ENCODE measurements at regions not wholly inside any gene's neighbourhood (a gene's known extent, or its start where the extent isn't known, plus 50 kb on each side); places are given as distances from the start of the nearest gene placed in this dataset.
"Not testable (repeated sequence)": the region's sequence is repeated elsewhere in the genome, so short reads cannot be mapped to it uniquely, and the experiment has no call there.

DNA sequence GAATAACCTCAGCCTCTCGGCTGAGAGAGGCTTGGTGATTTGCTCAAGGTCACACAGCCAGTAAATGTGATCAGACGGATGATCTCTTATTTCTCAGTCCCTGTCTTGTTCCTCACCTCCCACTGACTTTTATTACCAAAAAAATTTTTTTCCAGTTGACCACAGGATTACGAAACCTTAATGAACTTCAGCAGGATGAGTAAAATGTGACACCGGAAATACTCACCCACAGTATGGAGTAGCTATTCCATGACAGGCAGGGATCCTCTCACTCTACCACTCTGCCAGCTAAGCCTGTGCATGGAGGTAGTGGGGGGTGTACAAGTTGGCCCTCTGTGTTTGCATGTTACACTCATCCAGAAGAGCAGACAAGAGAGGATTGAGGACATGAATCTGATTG is 916.4 kb downstream of the UQCRFS1 start:
- Histone ChIP-seq H3K36me3 (ENCODE audit: insufficient read depth, low read length) (no peaks in the 10 kb centered on the region), H3K27me3 (ENCODE audit: insufficient read depth, low read length) (no peaks in the 10 kb centered on the region), H3K9me3 (ENCODE audit: low read depth, low read length) (no peaks in the 10 kb centered on the region), H3K79me2 (ENCODE audit: insufficient read depth, low read length) (no peaks in the 10 kb centered on the region), H3K27ac (ENCODE audit: low read depth, low read length) (no peak overlapping the region), H4K20me1 (ENCODE audit: insufficient read depth, low read length) (no peaks in the 10 kb centered on the region), H3K4me3 (ENCODE audit: insufficient read depth, low read length) (no peak overlapping the region), H3K4me2 (ENCODE audit: insufficient read depth, low read length) (no peak overlapping the region), H2AFZ (ENCODE audit: low read length) (no peak overlapping the region), H3K4me1 (ENCODE audit: insufficient read depth, low read length) (no peaks in the 10 kb centered on the region)
- no peak for DNase-seq (ENCODE audit: insufficient read length, low spot score, missing footprints)
- no peak for TF ChIP-seq CTCF (IDR thresholded peaks at IDR 0.05; ENCODE audit: extremely low read depth, low read depth, low read length)

DNA sequence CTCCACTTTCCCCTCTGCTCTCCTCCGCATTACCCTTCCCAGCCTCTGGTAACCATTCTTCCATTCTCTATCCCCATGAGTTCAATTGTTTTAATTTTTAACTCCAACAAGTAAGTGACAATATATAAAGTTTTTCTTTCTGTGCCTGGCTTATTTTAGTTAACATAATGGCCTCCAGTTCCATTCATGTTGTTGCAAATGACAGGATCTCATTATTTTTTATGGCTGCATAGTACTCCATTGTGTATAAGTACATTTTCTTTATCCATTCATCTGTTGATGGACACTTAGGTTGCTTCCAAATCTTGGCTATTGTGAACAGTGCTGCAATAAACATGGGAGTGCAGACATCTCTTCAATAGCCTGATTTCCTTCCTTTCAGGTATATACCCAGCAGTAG is 918.0 kb downstream of the UQCRFS1 start:
- H3K9me3 ChIP-seq (ENCODE audit: low read depth, low read length); H4K20me1 ChIP-seq (ENCODE audit: insufficient read depth, low read length): not testable (repeated sequence)

DNA sequence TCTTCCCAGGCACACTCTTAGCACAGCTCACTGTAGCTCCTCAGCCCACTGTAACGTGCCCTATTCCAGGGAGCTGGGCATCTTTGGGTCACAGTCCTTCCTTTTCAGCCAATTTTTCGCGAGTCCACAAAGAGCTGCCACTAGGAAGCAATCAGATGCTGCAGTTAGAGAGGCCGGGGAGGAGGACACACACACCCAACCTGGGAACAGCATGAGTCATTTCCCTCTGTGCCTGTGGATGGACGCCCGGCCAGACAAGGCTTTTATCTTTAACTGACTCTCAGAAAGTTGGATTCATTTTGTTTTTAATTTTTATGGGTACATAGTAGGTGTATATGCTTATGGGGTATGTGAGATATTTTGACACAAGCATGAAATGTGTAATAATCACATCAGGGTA is 918.6 kb downstream of the UQCRFS1 start:
- no peaks in the 10 kb centered on the region for H3K9me3 ChIP-seq (ENCODE audit: low read depth, low read length)
- no peak for TF ChIP-seq CTCF (IDR thresholded peaks at IDR 0.05; ENCODE audit: extremely low read depth, low read depth, low read length)
- H4K20me1 ChIP-seq (ENCODE audit: insufficient read depth, low read length): no peaks in the 10 kb centered on the region
- no peaks in the 10 kb centered on the region for H3K79me2 ChIP-seq (ENCODE audit: insufficient read depth, low read length)
- H3K4me1 ChIP-seq (ENCODE audit: insufficient read depth, low read length): no peaks in the 10 kb centered on the region
- no peak overlapping the region for H2AFZ ChIP-seq (ENCODE audit: low read length)
- no peak overlapping the region for H3K27ac ChIP-seq (ENCODE audit: low read depth, low read length)
- no peaks in the 10 kb centered on the region for H3K27me3 ChIP-seq (ENCODE audit: insufficient read depth, low read length)
- no peak overlapping the region for H3K4me2 ChIP-seq (ENCODE audit: insufficient read depth, low read length)
- H3K4me3 ChIP-seq (ENCODE audit: insufficient read depth, low read length): no peak overlapping the region
- no peaks in the 10 kb centered on the region for H3K36me3 ChIP-seq (ENCODE audit: insufficient read depth, low read length)
- DNase-seq (ENCODE audit: insufficient read length, low spot score, missing footprints): no peak

More for the DNA sequence above, 918.0 kb downstream of the UQCRFS1 start:
- not testable (repeated sequence) for H3K36me3 ChIP-seq (ENCODE audit: insufficient read depth, low read length); H3K27ac ChIP-seq (ENCODE audit: low read depth, low read length); H3K4me3 ChIP-seq (ENCODE audit: insufficient read depth, low read length); H3K4me1 ChIP-seq (ENCODE audit: insufficient read depth, low read length); H2AFZ ChIP-seq (ENCODE audit: low read length); DNase-seq (ENCODE audit: insufficient read length, low spot score, missing footprints); H3K79me2 ChIP-seq (ENCODE audit: insufficient read depth, low read length); H3K27me3 ChIP-seq (ENCODE audit: insufficient read depth, low read length); H3K4me2 ChIP-seq (ENCODE audit: insufficient read depth, low read length)

DNA sequence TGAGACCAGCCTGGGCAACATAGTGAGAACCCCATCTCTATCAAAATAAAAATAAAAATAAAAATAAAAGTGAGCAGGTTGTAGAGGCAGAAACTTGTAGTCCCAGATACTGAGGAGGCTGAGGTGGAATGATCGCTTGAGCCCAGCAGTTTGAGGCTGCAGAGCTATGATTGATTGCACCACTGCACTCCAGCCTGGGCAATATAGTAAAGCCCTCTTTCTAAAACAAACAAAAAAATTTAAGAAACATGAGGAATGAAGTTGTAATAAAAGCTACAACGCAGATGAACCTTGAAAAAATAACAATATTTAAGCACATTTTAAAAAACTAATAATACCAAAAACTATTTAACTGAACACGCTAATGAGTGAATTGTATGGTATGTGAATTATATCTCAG is 919.3 kb downstream of the UQCRFS1 start:
- TF ChIP-seq CTCF (IDR thresholded peaks at IDR 0.05; ENCODE audit: extremely low read depth, low read depth, low read length): no peak

More for the DNA sequence above, 919.3 kb downstream of the UQCRFS1 start:
- DNase-seq (ENCODE audit: insufficient read length, low spot score, missing footprints): no peak
- H3K27ac ChIP-seq (ENCODE audit: low read depth, low read length): no peak overlapping the region
- no peaks in the 10 kb centered on the region for H3K36me3 ChIP-seq (ENCODE audit: insufficient read depth, low read length)
- no peaks in the 10 kb centered on the region for H4K20me1 ChIP-seq (ENCODE audit: insufficient read depth, low read length)
- H3K27me3 ChIP-seq (ENCODE audit: insufficient read depth, low read length): no peaks in the 10 kb centered on the region
- H3K4me2 ChIP-seq (ENCODE audit: insufficient read depth, low read length): no peak overlapping the region
- H3K9me3 ChIP-seq (ENCODE audit: low read depth, low read length): no peaks in the 10 kb centered on the region
- no peak overlapping the region for H2AFZ ChIP-seq (ENCODE audit: low read length)
- no peaks in the 10 kb centered on the region for H3K4me1 ChIP-seq (ENCODE audit: insufficient read depth, low read length)
- H3K4me3 ChIP-seq (ENCODE audit: insufficient read depth, low read length): no peak overlapping the region
- H3K79me2 ChIP-seq (ENCODE audit: insufficient read depth, low read length): no peaks in the 10 kb centered on the region

Measured in osteoblast (primary cell).